GM19023 (cell line): ENCODE measurements at regions not wholly inside any gene's neighbourhood (a gene's known extent, or its start where the extent isn't known, plus 50 kb on each side); places are given as distances from the start of the nearest gene placed in this dataset.

Experiments
- ATAC-seq: cut with Tn5 transposase; IDR thresholded peaks from one replicate; pipeline ENCODE4 v1.9.1; 2021; ENCODE audit warnings: mild to moderate bottlenecking, moderate library complexity; ENCODE audit not compliant: unreplicated experiment

GRCh38 chr1:217097819-217098218, 374.6 kb upstream of the ESRRG start:
- ATAC-seq = no peak

GRCh38 chr1:217096200-217096599, 373.0 kb upstream of the ESRRG start:
- ATAC-seq = no peak

- no peak for ATAC-seq
Observed at GRCh38 chr1:217095050-217095622, 371.9 kb upstream of the ESRRG start.

GRCh38 chr1:217091561-217091960, 368.3 kb upstream of the ESRRG start:
- no peak for ATAC-seq

- no peak for ATAC-seq
Observed at GRCh38 chr1:217090060-217090911, 367.1 kb upstream of the ESRRG start.

- no peak for ATAC-seq
Observed at GRCh38 chr1:217089361-217090014, 366.3 kb upstream of the ESRRG start.

- ATAC-seq = no peak
Observed at GRCh38 chr1:217088521-217089284, 365.5 kb upstream of the ESRRG start.

GRCh38 chr1:217088011-217088410, 364.8 kb upstream of the ESRRG start:
- ATAC-seq = no peak

GRCh38 chr1:217079584-217079983, 356.4 kb upstream of the ESRRG start:
- no peak for ATAC-seq

GRCh38 chr1:217078959-217079358, 355.7 kb upstream of the ESRRG start:
- no peak for ATAC-seq

- no peak for ATAC-seq
Observed at GRCh38 chr1:217078078-217078690, 355.0 kb upstream of the ESRRG start.

- no peak for ATAC-seq
Observed at GRCh38 chr1:217077426-217077825, 354.2 kb upstream of the ESRRG start.

GRCh38 chr1:217076902-217077301, 353.7 kb upstream of the ESRRG start:
- ATAC-seq = no peak

GRCh38 chr1:217072926-217073325, 349.7 kb upstream of the ESRRG start:
- no peak for ATAC-seq

GRCh38 chr1:217067642-217068041, 344.4 kb upstream of the ESRRG start:
- ATAC-seq = no peak

- ATAC-seq = no peak
Observed at GRCh38 chr1:217066794-217067193, 343.6 kb upstream of the ESRRG start.

- no peak for ATAC-seq
Observed at GRCh38 chr1:217063172-217063908, 340.1 kb upstream of the ESRRG start.

GRCh38 chr1:217062586-217062985, 339.4 kb upstream of the ESRRG start:
- no peak for ATAC-seq

- ATAC-seq = no peak
Observed at GRCh38 chr1:217059401-217059800, 336.2 kb upstream of the ESRRG start.

- no peak for ATAC-seq
Observed at GRCh38 chr1:217053676-217054075, 330.4 kb upstream of the ESRRG start.
